Thoracic aorta (tissue), 2 donors: ENCODE measurements at regions not wholly inside any gene's neighbourhood (a gene's known extent, or its start where the extent isn't known, plus 50 kb on each side); places are given as distances from the start of the nearest gene placed in this dataset.
A peak's percentile ranks its signal among the peaks of the same experiment; 100 is the strongest.

ENCODE experiments used
- ATAC-seq: fragments of 150-250 bp; one replicate; pipeline ENCODE4 v1.8.0; 2017; ENCODE audit warnings: low read depth; ENCODE audit not compliant: insufficient number of reproducible peaks, low FRiP score
- DNase-seq: peaks from one replicate; pipeline ENCODE4 v3.0.0-alpha.2; 2020; ENCODE audit warnings: low spot score
- H3K27ac ChIP-seq, 2 donors: fragments of 200-600 bp; sonication (generic); 1 replicate in 1 of 2; 2 replicates in 1 of 2; pipeline ENCODE4 v1.5.1; 2016; ENCODE audit warnings: mild to moderate bottlenecking in 2 of 2, moderate library complexity in 2 of 2
- H3K27me3 ChIP-seq: fragments of 200-600 bp; sonication (generic); replicated peaks from 2 replicates; pipeline ENCODE4 v1.6.0; 2016; ENCODE audit warnings: mild to moderate bottlenecking; ENCODE audit not compliant: insufficient read depth
- H3K36me3 ChIP-seq: fragments of 200-600 bp; sonication (generic); one replicate; pipeline ENCODE4 v1.5.1; 2016
- H3K4me1 ChIP-seq, 2 donors: fragments of 200-600 bp; sonication (generic); 1 replicate in 1 of 2; 2 replicates in 1 of 2; pipeline versions ENCODE4 v1.5.1 to v1.6.0; 2016; ENCODE audit warnings: low read depth in 2 of 2, mild to moderate bottlenecking in 1 of 2; ENCODE audit not compliant: control insufficient read depth in 1 of 2
- H3K4me3 ChIP-seq: fragments of 200-600 bp; sonication (generic); 2 replicates; pipeline ENCODE4 v1.5.1; 2016; ENCODE audit warnings: mild to moderate bottlenecking
- H3K9me3 ChIP-seq: fragments of 200-600 bp; sonication (generic); 2 replicates; pipeline ENCODE4 v1.5.1; 2016
- TF ChIP-seq, protein P1 (sequence below): fragments of 200-600 bp; sonication (generic); IDR thresholded peaks from one replicate; pipeline ENCODE4 v1.5.1; 2019; ENCODE audit warnings: antibody characterized with exemption

DNA sequence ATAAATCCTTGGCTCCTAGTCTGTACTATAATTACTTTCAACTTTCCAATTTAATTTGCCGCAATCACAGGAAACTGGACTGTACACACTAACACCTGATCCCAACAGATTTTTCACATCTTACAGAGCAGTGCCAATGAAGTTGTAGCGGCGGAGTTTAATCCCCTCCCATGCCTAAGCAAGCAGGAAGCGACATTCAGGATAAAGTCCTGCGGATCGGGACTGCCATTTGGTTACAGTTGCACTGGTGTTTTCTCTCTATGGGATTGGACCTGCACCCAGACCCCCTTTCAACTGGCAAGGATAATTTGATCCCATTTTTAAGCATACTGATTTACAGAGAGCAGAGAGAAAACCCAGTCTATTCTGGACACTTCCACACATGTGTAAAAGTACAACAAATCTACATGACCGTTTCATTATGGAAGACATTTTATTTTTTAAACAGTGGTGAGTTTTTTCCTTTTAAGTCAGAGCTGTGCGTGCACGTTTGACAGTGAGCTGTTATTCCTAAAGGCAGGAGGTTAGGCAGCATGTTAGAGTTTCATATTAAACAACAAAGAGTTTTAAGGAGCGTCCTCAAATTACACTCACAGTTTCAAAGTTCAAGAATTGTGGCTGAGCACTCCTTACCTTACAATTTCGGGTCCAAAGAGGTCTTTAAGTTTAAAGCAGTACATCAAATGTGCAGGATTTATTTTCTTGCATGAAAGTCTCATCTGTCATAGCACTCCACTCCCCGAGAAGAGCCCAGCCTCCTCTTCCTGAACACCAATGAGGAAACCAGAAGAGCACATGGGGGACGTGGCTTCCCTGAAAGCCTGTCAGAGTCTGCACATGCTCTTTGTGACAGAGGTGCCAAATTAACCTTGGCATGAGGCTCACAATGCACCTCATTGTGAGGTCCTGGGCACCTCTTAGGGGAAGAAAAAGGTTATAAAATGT lies 141.6 kb upstream of the RFC3 start:
- Histone ChIP-seq H3K27me3 (no peaks in the 10 kb centered on the region), H3K9me3 (no peaks in the 10 kb centered on the region), H3K4me3 (peak overlapping the region; percentile 73), H3K36me3 (no peaks in the 10 kb centered on the region), H3K4me1 (peaks cover 0 to 3% of the 10 kb centered on the region in 2 donors), H3K27ac (no peak overlapping the region)
- ATAC-seq, result peak; percentile 28
- TF ChIP-seq, protein P1, sequence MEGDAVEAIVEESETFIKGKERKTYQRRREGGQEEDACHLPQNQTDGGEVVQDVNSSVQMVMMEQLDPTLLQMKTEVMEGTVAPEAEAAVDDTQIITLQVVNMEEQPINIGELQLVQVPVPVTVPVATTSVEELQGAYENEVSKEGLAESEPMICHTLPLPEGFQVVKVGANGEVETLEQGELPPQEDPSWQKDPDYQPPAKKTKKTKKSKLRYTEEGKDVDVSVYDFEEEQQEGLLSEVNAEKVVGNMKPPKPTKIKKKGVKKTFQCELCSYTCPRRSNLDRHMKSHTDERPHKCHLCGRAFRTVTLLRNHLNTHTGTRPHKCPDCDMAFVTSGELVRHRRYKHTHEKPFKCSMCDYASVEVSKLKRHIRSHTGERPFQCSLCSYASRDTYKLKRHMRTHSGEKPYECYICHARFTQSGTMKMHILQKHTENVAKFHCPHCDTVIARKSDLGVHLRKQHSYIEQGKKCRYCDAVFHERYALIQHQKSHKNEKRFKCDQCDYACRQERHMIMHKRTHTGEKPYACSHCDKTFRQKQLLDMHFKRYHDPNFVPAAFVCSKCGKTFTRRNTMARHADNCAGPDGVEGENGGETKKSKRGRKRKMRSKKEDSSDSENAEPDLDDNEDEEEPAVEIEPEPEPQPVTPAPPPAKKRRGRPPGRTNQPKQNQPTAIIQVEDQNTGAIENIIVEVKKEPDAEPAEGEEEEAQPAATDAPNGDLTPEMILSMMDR, result no peak
- no peak for DNase-seq

DNA sequence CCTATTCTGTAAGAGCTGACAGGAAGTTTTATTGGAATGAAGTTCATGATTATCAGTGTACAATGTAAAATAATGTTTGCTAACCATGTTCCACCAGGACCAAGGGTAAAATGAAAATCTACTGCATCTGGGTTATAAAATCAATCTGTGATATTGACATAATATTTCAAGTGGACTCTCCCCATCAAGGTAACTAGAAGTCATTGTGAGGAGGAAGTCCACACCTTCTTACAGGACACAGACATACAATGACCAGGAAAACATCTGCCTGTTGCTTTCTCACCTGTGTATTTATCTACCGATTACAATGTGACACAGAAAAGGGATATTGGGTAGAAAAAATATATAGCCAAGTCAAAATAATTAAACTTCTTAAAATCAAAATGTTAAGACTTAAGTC lies 140.7 kb upstream of the RFC3 start:
- DNase-seq, result no peak
- no peak for ATAC-seq
- no peaks in the 10 kb centered on the region for H3K27me3 ChIP-seq
- H3K9me3 ChIP-seq, result no peaks in the 10 kb centered on the region
- peak overlapping the region; percentile 73 for H3K4me3 ChIP-seq
- no peaks in the 10 kb centered on the region for H3K36me3 ChIP-seq
- TF ChIP-seq, protein P1, result no peak
- no peak overlapping the region for H3K27ac ChIP-seq
- peaks cover 0 to 3% of the 10 kb centered on the region in 2 donors for H3K4me1 ChIP-seq

- TF ChIP-seq, protein P1, result no peak
- no peak overlapping the region for H3K27ac ChIP-seq
Observed at GRCh38 chr13:33678084-33678483, 139.9 kb upstream of the RFC3 start.

DNA sequence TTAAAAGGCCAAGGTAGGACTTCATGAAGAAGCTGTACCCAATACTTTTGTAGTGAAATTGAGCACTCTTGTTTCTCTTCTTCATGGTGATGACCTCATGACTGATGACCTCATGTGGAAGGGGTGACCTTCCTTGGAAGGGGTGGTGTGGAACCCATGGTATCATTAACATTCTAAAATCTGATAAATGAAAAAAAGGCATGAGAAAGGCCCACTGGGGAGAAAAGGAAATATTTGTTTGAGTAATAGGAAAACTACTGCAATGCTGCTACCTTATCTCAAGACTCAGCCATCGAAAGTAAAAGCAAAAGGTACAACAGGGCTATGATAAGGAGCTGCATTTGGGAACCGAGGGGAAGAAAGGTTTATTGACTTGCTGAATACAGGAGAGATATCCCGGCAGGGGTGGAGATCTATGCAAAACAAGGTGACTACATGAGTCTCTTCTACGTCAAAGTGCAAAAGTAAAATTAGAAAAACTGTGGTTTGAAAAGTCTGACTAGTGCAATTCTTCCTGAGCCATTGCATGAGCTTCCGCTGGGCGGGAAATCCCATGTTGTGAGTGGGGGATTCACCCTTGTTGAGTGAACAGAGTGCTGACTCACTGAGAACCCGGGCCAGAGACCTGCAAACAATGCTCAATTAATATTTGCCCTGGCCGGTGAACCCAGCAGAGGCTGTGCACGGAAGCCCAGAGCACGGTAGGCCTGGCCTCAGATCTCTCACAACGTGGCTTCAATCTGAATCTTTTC lies 138.9 kb upstream of the RFC3 start:
- DNase-seq, result peak; percentile 6

More at GRCh38 chr13:33678084-33678483, 139.9 kb upstream of the RFC3 start:
- peaks cover 0 to 3% of the 10 kb centered on the region in 2 donors for H3K4me1 ChIP-seq
- no peak overlapping the region for H3K4me3 ChIP-seq
- no peaks in the 10 kb centered on the region for H3K27me3 ChIP-seq
- no peaks in the 10 kb centered on the region for H3K36me3 ChIP-seq
- H3K9me3 ChIP-seq, result no peaks in the 10 kb centered on the region
- no peak for ATAC-seq
- DNase-seq, result no peak

More for the DNA sequence above, 138.9 kb upstream of the RFC3 start:
- TF ChIP-seq, protein P1, result no peak
- H3K27me3 ChIP-seq, result no peaks in the 10 kb centered on the region
- peak overlapping the region; percentile 26 for H3K4me3 ChIP-seq
- no peak overlapping the region for H3K27ac ChIP-seq
- no peaks in the 10 kb centered on the region for H3K36me3 ChIP-seq
- H3K9me3 ChIP-seq, result no peaks in the 10 kb centered on the region
- ATAC-seq, result no peak
- peaks cover 0 to 3% of the 10 kb centered on the region in 2 donors for H3K4me1 ChIP-seq
